Femur (tissue), 1 donor: ENCODE measurements at regions not wholly inside any gene's neighbourhood (a gene's known extent, or its start where the extent isn't known, plus 50 kb on each side); places are given as distances from the start of the nearest gene placed in this dataset.
"Not testable (repeated sequence)": the region's sequence is repeated elsewhere in the genome, so short reads cannot be mapped to it uniquely, and the experiment has no call there.

ENCODE experiments used
- DNase-seq: peaks from one replicate; pipeline ENCODE4 v3.0.0-alpha.2; 2017

DNA sequence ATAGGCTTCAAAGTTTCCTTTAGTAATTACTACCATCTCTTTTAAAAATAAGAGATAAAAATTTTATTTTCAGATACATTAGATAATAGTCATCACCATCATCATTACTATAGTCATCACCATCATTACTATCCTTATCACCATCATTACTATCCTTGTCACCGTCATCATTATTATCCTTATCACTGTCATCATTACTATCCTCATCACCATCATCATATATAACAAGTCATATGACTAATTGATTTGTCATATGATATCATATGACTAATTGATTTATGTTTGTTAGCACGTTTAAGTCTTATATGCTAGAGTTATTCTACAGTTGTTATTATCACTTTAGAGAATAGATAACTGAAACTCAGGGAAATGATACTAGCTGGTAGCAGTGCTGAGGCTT, 382.1 kb upstream of the CDH18 start:
- no peak for DNase-seq

DNA sequence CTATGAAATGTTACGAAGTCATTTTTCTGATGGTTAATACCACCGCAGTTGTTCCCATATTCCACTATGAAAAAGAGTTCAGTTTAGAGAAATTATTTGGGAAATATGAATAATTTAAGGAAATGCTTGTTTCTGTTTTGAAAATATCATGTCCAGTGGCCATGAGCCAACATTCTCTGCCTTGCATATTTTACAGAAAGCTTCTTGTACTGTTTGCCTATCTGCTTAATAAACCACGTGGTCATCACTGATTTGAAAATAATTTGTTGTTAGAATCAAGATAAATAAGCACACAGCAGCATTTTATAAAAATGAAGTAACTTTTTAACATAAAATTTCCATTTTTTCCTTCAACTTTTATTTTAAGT, 381.5 kb upstream of the CDH18 start:
- DNase-seq = no peak

DNA sequence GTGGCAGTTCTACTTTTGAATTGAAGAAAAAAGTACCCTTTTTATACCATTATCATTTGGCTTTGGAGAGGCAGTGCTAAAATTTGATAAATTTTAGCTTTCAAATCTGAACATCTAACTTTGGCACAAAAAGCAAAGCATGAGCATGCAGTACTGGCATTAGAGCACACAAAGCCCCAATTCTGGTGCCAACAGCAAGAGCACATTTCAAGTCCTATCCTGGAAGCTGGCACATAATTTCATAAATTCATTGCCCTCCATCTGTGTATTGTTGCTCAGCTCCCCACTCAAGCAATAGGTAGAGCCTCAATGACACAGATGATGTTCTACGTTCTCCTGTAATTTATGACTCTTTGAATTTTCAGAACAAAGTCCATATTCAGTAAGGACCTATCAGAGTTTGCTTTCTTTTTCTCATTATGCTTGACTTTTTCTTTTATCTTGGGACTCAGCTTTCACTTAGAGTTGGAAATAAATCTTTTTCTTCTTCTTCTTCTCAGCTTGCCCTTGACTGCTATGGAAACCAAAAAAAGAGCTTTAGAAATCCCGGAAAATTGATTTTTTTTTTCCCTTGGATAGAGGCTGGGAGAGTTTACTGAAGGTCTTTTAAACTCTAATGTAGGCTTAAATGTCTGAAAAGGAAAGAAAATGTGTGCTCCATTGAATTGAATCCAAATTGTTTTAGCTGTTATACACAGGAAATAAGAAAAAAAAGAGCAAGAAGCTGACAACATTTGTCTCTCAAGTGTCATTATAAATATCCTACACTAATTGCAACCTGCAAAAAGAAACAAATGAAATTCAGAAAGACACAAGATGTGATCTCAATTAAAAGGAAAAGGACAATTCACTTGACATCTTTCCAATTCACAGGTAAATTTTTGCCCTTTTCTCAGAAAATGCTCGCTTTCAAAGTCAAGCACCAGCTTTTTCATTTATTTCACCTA, 380.8 kb upstream of the CDH18 start:
- no peak for DNase-seq

- DNase-seq = no peak
Observed at GRCh38 chr5:20367178-20367577, 379.2 kb upstream of the CDH18 start.

DNA sequence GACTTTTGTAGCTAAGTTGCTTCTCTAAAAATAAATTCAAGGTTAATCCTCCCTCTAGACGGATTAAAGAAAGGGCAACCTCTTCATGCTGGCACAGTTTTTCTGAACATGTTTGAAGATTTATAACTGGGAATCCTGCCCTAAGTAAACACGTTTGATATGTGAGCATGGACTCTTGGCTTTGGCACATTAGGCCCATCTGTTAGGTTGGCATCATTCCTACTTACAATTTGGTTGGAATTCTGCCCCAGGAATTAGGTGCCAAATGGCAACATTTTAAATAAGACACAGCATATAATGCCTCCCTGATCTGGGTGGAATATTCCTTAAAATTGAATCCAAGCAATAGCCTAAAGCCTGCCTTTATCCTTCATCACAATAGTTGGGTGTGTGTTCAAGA, 372.3 kb upstream of the CDH18 start:
- peak; percentile 17 for DNase-seq

DNA sequence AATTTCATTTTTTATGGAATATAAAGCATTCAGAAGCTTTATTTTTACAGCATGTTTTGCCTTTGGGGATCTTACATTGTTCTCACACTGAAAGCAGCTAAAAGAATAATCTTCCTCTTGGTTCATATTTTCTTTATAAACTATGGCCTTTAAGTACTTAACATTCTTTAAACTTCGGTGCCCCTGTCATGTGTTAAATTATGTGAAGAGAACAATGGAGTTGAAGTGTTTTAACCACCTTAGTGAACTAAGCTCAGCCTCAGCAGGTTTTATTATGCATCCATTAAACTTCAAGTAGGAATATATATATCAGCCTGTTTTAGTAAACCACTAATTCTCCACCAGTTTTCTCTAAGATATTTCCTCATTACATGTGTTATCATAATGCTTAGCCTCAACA, 371.4 kb upstream of the CDH18 start:
- no peak for DNase-seq

DNA sequence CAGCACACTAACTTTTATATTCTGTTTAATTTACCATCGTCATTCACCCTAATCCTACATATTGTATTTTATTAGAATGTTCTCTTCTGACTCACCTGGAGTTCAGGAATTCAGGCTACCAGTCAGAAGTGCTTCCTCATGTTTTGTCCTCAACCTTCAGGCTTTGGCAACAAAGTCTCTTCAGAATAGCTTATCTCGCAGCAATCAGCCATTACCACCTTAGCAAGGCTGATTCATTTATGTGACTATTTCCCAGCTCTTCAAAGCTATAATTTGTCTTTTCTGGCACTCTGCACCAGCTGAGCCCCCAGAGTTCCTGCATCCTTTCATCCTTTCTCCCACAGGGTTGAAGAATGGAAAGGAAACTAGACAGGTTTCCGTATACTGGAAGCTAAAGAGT, 365.5 kb upstream of the CDH18 start:
- DNase-seq = no peak

GRCh38 chr5:20351849-20352248, 363.8 kb upstream of the CDH18 start:
- DNase-seq = no peak

- no peak for DNase-seq
Observed at GRCh38 chr5:20348321-20348720, 360.3 kb upstream of the CDH18 start.

GRCh38 chr5:20347334-20347733, 359.3 kb upstream of the CDH18 start:
- DNase-seq = no peak

DNA sequence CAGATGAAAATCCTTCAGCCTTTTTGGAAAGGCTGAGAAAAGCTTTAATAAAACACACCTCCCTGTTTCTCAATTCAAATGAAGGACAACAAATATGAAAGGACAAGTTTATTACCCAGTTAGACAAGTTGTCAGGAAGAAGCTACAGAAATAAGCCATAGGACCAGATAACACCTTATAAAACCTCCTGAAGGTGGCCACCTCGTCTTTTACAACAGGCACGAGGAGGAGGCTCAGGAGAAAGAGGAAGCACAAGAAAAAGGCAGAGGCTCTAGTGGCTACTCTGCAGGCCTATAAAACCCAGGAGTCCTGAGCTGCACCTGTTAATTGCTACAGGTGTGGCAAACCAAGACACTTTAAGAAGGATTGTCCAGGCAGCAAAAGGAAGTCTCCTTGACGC, 352.1 kb upstream of the CDH18 start:
- DNase-seq = no peak

DNA sequence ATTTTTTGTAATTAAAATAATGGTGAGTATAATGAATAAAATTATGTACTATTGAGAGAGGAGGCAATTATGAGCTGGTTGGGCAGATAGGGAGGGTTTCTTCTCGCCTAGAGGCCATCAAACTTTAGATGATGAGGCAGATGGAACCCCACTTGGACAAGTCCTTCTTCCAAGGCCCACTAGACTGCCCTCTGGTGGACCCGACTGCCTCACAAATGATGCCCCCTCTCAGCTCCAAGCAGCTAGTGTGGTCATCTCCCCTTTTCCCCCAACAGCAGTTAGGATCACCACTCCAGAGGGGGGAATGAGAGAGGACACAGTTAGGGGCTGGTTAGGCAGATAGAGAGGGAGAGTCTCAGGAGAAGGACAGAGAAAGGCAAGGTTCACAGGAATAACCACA, 348.0 kb upstream of the CDH18 start:
- no peak for DNase-seq

DNA sequence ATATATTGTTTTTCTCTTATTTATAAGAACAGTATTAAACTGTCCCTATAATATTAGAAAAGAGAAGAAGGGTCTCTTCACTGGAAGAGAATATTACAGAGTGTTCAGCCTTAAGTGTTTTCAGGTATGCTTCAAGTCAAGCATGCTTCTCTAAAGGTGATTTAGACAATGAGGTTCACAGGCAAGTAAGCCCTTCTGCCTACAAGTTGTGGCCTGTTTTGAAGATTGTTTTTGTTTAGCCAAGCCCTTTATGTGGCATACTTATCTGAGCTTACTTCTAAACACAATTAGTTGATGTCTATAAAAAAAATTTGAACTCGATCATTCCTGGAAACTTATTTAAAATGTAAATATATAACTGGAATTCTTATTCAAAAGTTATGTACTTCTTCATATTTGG, 343.8 kb upstream of the CDH18 start:
- DNase-seq = no peak

DNA sequence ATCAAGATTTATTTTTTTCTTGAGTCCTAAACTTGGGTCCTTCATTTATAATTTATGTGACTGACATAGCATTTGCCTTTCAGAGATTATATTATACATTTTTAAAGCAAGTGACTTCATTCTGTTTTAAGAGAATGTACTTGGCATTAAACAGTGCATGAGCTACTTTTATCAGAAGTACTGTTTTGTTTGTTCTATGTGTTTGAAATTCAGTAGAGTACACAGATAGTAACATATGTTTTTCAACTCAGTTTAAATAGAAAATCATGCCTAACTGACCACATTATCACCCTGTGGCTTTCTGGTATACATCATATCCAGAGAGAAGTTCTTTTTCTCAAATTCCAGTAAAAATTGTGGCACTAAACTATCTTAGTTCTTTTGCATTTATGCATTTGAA, 335.3 kb upstream of the CDH18 start:
- no peak for DNase-seq

DNA sequence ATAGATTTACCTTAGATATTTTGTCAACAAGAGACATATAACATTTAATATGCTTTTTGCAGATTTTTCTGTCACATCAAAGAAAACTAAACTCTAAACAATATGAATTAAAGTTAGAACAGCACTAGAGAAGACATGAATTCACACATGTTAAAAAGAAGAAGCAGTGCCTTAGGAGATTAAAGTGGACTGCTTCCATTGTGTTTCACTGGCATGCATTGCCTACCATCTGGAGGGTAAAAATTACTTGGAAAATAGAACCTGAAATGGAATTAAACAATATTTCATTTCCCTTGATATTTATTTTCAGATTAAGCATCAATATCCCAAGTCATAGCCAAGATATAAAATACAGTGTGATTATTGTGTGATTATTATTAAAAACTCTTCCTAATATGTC, 319.4 kb upstream of the CDH18 start:
- no peak for DNase-seq

DNA sequence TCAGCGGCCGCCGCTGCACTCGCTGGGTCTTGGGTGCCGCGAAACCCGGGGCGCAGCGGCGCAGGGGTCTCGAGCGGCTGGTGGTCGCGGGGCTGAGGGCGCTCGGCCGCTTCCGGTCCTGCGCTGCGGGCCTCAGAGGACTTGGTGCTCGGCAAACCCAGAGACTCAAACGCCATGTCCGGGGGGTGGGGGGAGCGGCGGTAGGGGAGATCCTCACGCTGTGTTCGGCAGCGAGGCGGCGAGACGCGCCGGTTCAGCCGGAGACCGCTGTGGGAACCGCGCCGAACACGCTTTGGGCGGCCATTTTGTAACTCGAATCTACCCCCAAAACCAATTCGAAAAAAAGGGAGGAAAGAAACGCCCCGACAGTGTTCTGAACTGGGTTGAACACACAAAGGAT, 317.5 kb upstream of the CDH18 start:
- DNase-seq = no peak

DNA sequence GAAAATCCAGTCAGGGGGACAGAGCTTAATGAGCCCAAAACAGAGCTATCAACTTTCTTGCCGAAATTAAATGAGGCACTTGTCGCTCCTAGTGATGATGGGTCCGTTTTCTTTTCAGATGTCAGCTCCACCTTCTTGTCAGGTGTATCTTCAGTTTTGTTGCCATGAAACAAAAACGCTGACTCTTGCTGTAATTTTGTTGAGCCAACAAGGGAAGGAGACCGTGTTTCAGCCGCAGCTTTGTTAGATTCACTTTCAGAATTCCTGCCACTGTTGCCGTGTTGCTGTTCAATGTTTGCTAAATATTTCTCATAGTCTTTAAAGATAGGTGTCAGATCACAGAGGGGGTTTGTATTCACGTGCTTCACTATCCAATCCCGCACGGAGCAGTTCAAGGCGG, 316.6 kb upstream of the CDH18 start:
- DNase-seq = not testable (repeated sequence)

DNA sequence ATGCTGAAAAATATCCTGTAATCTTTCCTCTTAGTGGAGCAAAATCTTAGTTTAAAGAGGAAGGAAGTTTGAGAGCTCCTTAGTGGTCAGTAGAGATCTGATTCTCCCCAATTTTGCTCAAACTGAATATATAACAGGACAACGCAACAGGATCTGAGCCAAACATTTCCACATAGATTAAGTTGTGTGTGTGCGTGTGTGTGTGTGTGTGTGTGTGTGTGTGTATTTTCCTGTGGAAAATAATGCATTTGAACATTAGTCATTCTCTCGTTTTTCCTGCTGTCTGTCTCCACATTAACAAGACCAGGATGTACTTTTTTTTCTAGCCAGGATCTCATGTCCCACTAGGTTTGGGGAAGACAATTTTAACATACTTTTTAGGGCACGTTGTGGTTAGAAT, 312.1 kb upstream of the CDH18 start:
- no peak for DNase-seq

- DNase-seq = no peak
Observed at GRCh38 chr5:20294696-20295095, 306.7 kb upstream of the CDH18 start.

GRCh38 chr5:20291766-20292165, 303.8 kb upstream of the CDH18 start:
- no peak for DNase-seq

DNA sequence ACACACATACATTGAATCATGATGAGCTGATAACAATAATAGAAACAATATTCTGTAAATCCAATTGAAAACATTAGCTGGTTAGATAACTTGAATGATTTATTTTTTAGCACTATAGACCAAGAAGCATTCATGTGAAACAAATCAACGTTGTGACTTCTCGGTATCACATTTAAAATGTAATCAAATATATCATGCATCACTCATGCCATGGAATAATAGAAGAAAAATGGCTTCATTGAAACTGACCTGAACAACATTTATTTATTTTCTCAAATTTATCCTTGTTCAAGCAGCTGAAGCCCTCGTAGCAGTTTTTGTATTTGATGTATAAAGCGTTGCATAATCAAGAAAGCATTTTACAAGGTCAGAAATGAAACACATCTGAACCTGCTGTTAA, 299.6 kb upstream of the CDH18 start:
- no peak for DNase-seq

DNA sequence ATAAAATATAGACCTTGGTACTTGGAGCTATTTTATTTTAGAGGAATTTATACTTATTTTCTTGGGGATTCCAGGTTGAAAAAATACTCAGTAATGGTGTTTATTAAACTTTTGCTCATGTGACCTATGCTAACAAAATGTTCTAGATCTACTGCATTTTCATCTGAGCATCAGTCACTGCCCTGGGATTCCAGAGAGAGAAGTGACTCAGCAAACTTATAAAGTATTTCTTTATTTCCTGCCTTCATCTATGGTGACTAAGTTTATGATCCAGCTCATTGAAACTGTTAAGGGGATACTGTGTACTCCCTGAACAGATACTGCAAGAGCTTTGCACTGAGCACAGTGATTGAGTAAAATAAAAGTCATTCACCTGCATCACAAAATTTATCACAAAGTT, 298.5 kb upstream of the CDH18 start:
- no peak for DNase-seq

DNA sequence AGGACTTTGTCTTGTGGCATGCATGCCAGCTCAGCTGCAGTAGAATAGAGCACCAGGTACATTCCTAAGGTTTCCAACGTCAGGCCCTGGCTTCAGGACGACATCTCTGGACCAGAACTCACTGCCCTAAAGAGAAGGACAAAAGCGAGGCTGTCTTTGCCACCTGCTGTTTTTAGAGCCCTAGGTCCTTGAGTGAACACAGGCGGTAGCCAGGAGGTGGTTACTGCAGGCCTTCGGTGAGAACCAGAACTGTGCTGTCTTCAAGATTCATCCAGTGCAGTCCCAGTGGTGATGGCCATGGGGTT, 288.9 kb upstream of the CDH18 start:
- DNase-seq = no peak

GRCh38 chr5:20276061-20276958, 288.3 kb upstream of the CDH18 start:
- DNase-seq = no peak
